GM23338 (cell line): ENCODE measurements at regions not wholly inside any gene's neighbourhood (a gene's known extent, or its start where the extent isn't known, plus 50 kb on each side); places are given as distances from the start of the nearest gene placed in this dataset.

ENCODE experiments used
- ATAC-seq: fragments of 200-7000 bp; cut with Tn5 transposase; 3 replicates; pipeline ENCODE4 v1.9.1; 2020
- DNase-seq: peaks from one replicate; pipeline ENCODE4 v3.0.0-alpha.2; 2015; ENCODE audit warnings: low spot score
- H2AFZ ChIP-seq: fragments of 200-600 bp; sonication (generic); 2 replicates; pipeline ENCODE4 v1.8.0; 2016; ENCODE audit warnings: antibody characterized with exemption, mild to moderate bottlenecking, moderate library complexity
- H3F3A ChIP-seq: fragments of 200-600 bp; sonication (generic); replicated peaks from 2 replicates; pipeline ENCODE4 v1.8.0; 2017; ENCODE audit warnings: antibody characterized with exemption, mixed run types, low read depth
- H3K27ac ChIP-seq: fragments of 200-600 bp; sonication (generic); 2 replicates; pipeline ENCODE4 v1.6.1; 2016; ENCODE audit warnings: low read depth
- H3K27me3 ChIP-seq: fragments of 200-600 bp; sonication (generic); 2 replicates; pipeline ENCODE4 v1.8.0; 2016; ENCODE audit warnings: mild to moderate bottlenecking, mixed run types, moderate library complexity; ENCODE audit not compliant: insufficient read depth
- H3K36me3 ChIP-seq: fragments of 200-600 bp; sonication (generic); 2 replicates; pipeline ENCODE4 v1.8.0; 2016; ENCODE audit warnings: mild to moderate bottlenecking; ENCODE audit not compliant: insufficient read depth
- H3K4me1 ChIP-seq: fragments of 200-600 bp; sonication (generic); 2 replicates; pipeline ENCODE4 v1.8.0; 2016; ENCODE audit warnings: mild to moderate bottlenecking, moderate library complexity; ENCODE audit not compliant: insufficient read depth
- H3K4me2 ChIP-seq: fragments of 200-600 bp; sonication (generic); 2 replicates; pipeline ENCODE4 v1.7.1; 2017; ENCODE audit warnings: mixed run types
- H3K4me3 ChIP-seq: fragments of 200-600 bp; sonication (generic); 2 replicates; pipeline ENCODE4 v1.6.1; 2016; ENCODE audit warnings: mixed run types
- H3K79me2 ChIP-seq: fragments of 200-600 bp; sonication (generic); replicated peaks from 2 replicates; pipeline ENCODE4 v1.8.0; 2017; ENCODE audit warnings: mild to moderate bottlenecking; ENCODE audit not compliant: insufficient read depth
- H3K9me2 ChIP-seq: fragments of 200-600 bp; sonication (generic); 2 replicates; pipeline ENCODE4 v1.8.0; 2017; ENCODE audit not compliant: insufficient read depth
- H4K20me1 ChIP-seq: fragments of 200-600 bp; sonication (generic); replicated peaks from 2 replicates; pipeline ENCODE4 v1.8.0; 2017; ENCODE audit warnings: mild to moderate bottlenecking; ENCODE audit not compliant: insufficient read depth
- H3K27ac Mint-ChIP-seq: 2 replicates; pipeline ENCODE4 v1.8.0; 2020; ENCODE audit warnings: inconsistent platforms, mild to moderate bottlenecking, moderate library complexity, mixed read lengths
- H3K27me3 Mint-ChIP-seq: 3 replicates; pipeline ENCODE4 v1.8.0; 2022; ENCODE audit warnings: low read depth, mild to moderate bottlenecking, moderate library complexity, mixed read lengths, inconsistent platforms; ENCODE audit not compliant: insufficient read depth, poor library complexity
- H3K36me3 Mint-ChIP-seq: 3 replicates; pipeline ENCODE4 v1.8.0; 2021; ENCODE audit warnings: low read depth, mild to moderate bottlenecking, inconsistent platforms, moderate library complexity, mixed read lengths
- H3K4me1 Mint-ChIP-seq: 3 replicates; pipeline ENCODE4 v1.8.0; 2020; ENCODE audit warnings: mild to moderate bottlenecking, inconsistent platforms, mixed read lengths
- H3K4me3 Mint-ChIP-seq: 3 replicates; pipeline ENCODE4 v1.8.0; 2021; ENCODE audit warnings: moderate library complexity, mild to moderate bottlenecking, inconsistent platforms, mixed read lengths
- H3K9me3 Mint-ChIP-seq: 3 replicates; pipeline ENCODE4 v1.8.0; 2020; ENCODE audit warnings: moderate library complexity, mild to moderate bottlenecking, inconsistent platforms, mixed read lengths
- CREB1 ChIP-seq: fragments of 250-450 bp; sonication (Bioruptor Pico); IDR thresholded peaks from 2 replicates; pipeline ENCODE4 v1.5.0; 2020; ENCODE audit warnings: low read depth, mild to moderate bottlenecking, moderate library complexity
- EZH2 ChIP-seq: fragments of 200-600 bp; sonication (generic); IDR thresholded peaks from one replicate; pipeline ENCODE4 v1.8.0; 2017; ENCODE audit warnings: antibody characterized with exemption, mild to moderate bottlenecking, low read depth; ENCODE audit not compliant: unreplicated experiment
- EZH2phosphoT487 ChIP-seq: fragments of 200-600 bp; sonication (generic); IDR thresholded peaks from one replicate; pipeline ENCODE4 v1.8.1; 2018; ENCODE audit warnings: antibody characterized with exemption; ENCODE audit not compliant: unreplicated experiment
- JUNB ChIP-seq: IDR thresholded peaks from one replicate; pipeline ENCODE4 v1.6.1; 2016; ENCODE audit warnings: antibody characterized with exemption; ENCODE audit not compliant: unreplicated experiment
- NANOG ChIP-seq: IDR thresholded peaks from 2 replicates; pipeline ENCODE4 v1.6.1; 2016; ENCODE audit warnings: antibody characterized with exemption, borderline replicate concordance
- POLR2AphosphoS5 ChIP-seq: IDR thresholded peaks from 2 replicates; pipeline ENCODE4 v1.6.1; 2016; ENCODE audit warnings: antibody characterized with exemption, low read depth
- REST ChIP-seq: IDR thresholded peaks from one replicate; pipeline ENCODE4 v1.6.1; 2018; ENCODE audit warnings: antibody characterized with exemption; ENCODE audit not compliant: unreplicated experiment
- STAT1 ChIP-seq: IDR thresholded peaks from one replicate; pipeline ENCODE4 v1.6.1; 2016; ENCODE audit warnings: antibody characterized with exemption; ENCODE audit not compliant: unreplicated experiment
- ZNF114 ChIP-seq: fragments of 250-450 bp; sonication (Bioruptor Pico); IDR thresholded peaks from 2 replicates; pipeline ENCODE4 v1.5.0; 2020; ENCODE audit warnings: mild to moderate bottlenecking, moderate library complexity
- ZNF331 ChIP-seq: fragments of 250-450 bp; sonication (Bioruptor Pico); IDR thresholded peaks from 2 replicates; pipeline ENCODE4 v1.5.0; 2020; ENCODE audit warnings: low read depth, mild to moderate bottlenecking, moderate library complexity
- TF ChIP-seq, protein P1 (sequence below): IDR thresholded peaks from 2 replicates; pipeline ENCODE4 v1.6.1; 2016; ENCODE audit warnings: antibody characterized with exemption
- TF ChIP-seq, protein P2 (sequence below): fragments of 250-450 bp; sonication (Bioruptor Pico); IDR thresholded peaks from 2 replicates; pipeline ENCODE4 v1.5.0; 2020; ENCODE audit warnings: mild to moderate bottlenecking, moderate library complexity
- TF ChIP-seq, protein P3 (sequence below), 2 experiments: fragments of 200-600 bp in 1 of 2; sonication (generic) in 1 of 2; conservative IDR thresholded peaks; 2 replicates each; pipeline versions ENCODE4 v1.5.1 to v1.6.1; 2016 to 2017; ENCODE audit warnings: antibody characterized with exemption in 2 of 2, low read depth in 2 of 2, mild to moderate bottlenecking in 2 of 2, moderate library complexity in 1 of 2

- H3K27me3 ChIP-seq, result no peaks in the 10 kb centered on the region
- no peaks in the 10 kb centered on the region for H3K9me2 ChIP-seq
- Mint-ChIP-seq H3K27me3 (peaks cover 22% of the 10 kb centered on the region), H3K27ac (no peak overlapping the region), H3K4me3 (no peak overlapping the region), H3K4me1 (peaks cover 52% of the 10 kb centered on the region), H3K9me3 (no peaks in the 10 kb centered on the region), H3K36me3 (no peaks in the 10 kb centered on the region)
- TF ChIP-seq NANOG (no peak), CREB1 (CRISPR knock-in tag) (no peak), POLR2AphosphoS5 (no peak), STAT1 (no peak), JUNB (no peak), ZNF114 (no peak), ZNF331 (CRISPR knock-in tag) (no peak), REST (no peak), EZH2 (no peak), EZH2phosphoT487 (no peak)
- TF ChIP-seq, protein P1, sequence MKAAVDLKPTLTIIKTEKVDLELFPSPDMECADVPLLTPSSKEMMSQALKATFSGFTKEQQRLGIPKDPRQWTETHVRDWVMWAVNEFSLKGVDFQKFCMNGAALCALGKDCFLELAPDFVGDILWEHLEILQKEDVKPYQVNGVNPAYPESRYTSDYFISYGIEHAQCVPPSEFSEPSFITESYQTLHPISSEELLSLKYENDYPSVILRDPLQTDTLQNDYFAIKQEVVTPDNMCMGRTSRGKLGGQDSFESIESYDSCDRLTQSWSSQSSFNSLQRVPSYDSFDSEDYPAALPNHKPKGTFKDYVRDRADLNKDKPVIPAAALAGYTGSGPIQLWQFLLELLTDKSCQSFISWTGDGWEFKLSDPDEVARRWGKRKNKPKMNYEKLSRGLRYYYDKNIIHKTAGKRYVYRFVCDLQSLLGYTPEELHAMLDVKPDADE, result no peak
- TF ChIP-seq, protein P2, sequence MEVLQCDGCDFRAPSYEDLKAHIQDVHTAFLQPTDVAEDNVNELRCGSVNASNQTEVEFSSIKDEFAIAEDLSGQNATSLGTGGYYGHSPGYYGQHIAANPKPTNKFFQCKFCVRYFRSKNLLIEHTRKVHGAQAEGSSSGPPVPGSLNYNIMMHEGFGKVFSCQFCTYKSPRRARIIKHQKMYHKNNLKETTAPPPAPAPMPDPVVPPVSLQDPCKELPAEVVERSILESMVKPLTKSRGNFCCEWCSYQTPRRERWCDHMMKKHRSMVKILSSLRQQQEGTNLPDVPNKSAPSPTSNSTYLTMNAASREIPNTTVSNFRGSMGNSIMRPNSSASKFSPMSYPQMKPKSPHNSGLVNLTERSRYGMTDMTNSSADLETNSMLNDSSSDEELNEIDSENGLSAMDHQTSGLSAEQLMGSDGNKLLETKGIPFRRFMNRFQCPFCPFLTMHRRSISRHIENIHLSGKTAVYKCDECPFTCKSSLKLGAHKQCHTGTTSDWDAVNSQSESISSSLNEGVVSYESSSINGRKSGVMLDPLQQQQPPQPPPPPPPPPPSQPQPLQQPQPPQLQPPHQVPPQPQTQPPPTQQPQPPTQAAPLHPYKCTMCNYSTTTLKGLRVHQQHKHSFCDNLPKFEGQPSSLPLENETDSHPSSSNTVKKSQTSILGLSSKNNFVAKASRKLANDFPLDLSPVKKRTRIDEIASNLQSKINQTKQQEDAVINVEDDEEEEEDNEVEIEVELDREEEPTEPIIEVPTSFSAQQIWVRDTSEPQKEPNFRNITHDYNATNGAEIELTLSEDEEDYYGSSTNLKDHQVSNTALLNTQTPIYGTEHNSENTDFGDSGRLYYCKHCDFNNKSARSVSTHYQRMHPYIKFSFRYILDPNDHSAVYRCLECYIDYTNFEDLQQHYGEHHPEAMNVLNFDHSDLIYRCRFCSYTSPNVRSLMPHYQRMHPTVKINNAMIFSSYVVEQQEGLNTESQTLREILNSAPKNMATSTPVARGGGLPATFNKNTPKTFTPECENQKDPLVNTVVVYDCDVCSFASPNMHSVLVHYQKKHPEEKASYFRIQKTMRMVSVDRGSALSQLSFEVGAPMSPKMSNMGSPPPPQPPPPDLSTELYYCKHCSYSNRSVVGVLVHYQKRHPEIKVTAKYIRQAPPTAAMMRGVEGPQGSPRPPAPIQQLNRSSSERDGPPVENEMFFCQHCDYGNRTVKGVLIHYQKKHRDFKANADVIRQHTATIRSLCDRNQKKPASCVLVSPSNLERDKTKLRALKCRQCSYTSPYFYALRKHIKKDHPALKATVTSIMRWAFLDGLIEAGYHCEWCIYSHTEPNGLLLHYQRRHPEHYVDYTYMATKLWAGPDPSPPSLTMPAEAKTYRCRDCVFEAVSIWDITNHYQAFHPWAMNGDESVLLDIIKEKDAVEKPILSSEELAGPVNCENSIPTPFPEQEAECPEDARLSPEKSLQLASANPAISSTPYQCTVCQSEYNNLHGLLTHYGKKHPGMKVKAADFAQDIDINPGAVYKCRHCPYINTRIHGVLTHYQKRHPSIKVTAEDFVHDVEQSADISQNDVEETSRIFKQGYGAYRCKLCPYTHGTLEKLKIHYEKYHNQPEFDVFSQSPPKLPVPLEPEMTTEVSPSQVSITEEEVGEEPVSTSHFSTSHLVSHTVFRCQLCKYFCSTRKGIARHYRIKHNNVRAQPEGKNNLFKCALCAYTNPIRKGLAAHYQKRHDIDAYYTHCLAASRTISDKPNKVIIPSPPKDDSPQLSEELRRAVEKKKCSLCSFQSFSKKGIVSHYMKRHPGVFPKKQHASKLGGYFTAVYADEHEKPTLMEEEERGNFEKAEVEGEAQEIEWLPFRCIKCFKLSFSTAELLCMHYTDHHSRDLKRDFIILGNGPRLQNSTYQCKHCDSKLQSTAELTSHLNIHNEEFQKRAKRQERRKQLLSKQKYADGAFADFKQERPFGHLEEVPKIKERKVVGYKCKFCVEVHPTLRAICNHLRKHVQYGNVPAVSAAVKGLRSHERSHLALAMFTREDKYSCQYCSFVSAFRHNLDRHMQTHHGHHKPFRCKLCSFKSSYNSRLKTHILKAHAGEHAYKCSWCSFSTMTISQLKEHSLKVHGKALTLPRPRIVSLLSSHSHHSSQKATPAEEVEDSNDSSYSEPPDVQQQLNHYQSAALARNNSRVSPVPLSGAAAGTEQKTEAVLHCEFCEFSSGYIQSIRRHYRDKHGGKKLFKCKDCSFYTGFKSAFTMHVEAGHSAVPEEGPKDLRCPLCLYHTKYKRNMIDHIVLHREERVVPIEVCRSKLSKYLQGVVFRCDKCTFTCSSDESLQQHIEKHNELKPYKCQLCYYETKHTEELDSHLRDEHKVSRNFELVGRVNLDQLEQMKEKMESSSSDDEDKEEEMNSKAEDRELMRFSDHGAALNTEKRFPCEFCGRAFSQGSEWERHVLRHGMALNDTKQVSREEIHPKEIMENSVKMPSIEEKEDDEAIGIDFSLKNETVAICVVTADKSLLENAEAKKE (CRISPR knock-in tag), result no peak
- TF ChIP-seq, protein P3, sequence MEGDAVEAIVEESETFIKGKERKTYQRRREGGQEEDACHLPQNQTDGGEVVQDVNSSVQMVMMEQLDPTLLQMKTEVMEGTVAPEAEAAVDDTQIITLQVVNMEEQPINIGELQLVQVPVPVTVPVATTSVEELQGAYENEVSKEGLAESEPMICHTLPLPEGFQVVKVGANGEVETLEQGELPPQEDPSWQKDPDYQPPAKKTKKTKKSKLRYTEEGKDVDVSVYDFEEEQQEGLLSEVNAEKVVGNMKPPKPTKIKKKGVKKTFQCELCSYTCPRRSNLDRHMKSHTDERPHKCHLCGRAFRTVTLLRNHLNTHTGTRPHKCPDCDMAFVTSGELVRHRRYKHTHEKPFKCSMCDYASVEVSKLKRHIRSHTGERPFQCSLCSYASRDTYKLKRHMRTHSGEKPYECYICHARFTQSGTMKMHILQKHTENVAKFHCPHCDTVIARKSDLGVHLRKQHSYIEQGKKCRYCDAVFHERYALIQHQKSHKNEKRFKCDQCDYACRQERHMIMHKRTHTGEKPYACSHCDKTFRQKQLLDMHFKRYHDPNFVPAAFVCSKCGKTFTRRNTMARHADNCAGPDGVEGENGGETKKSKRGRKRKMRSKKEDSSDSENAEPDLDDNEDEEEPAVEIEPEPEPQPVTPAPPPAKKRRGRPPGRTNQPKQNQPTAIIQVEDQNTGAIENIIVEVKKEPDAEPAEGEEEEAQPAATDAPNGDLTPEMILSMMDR (conservative IDR thresholded peaks at IDR 0.05; ENCODE audit: low read depth in 2 of 2), result no peak
- ATAC-seq, result no peak
- H3K4me1 ChIP-seq, result peaks cover 14% of the 10 kb centered on the region
- no peak overlapping the region for H3K27ac ChIP-seq
- no peaks in the 10 kb centered on the region for H4K20me1 ChIP-seq
- H2AFZ ChIP-seq, result no peak overlapping the region; the same call in 1 of the 2 replicates
- no peaks in the 10 kb centered on the region for H3K36me3 ChIP-seq
- no peak overlapping the region for H3K4me2 ChIP-seq
- H3K4me3 ChIP-seq, result no peak overlapping the region
- H3K79me2 ChIP-seq, result no peaks in the 10 kb centered on the region
- no peak for DNase-seq
- H3F3A ChIP-seq, result no peaks in the 10 kb centered on the region
Observed at GRCh38 chr2:9754532-9754887, 88.8 kb upstream of the TAF1B start.
